GM19452 (cell line): ENCODE measurements at regions not wholly inside any gene's neighbourhood (a gene's known extent, or its start where the extent isn't known, plus 50 kb on each side); places are given as distances from the start of the nearest gene placed in this dataset.

Experiments
- ATAC-seq: cut with Tn5 transposase; IDR thresholded peaks from one replicate; pipeline ENCODE4 v1.9.1; 2021; ENCODE audit not compliant: unreplicated experiment

GRCh38 chr3:107264888-107265287 is 112.4 kb upstream of the CCDC54 start:
- no peak for ATAC-seq

- no peak for ATAC-seq
Observed at GRCh38 chr3:107265526-107265925, 111.7 kb upstream of the CCDC54 start.

- ATAC-seq = no peak
Observed at GRCh38 chr3:107268469-107268868, 108.8 kb upstream of the CCDC54 start.

GRCh38 chr3:107269136-107269535 is 108.1 kb upstream of the CCDC54 start:
- no peak for ATAC-seq

GRCh38 chr3:107271787-107272387 is 105.4 kb upstream of the CCDC54 start:
- peak; percentile 74 for ATAC-seq

- no peak for ATAC-seq
Observed at GRCh38 chr3:107272471-107272870, 104.8 kb upstream of the CCDC54 start.

GRCh38 chr3:107272885-107273284 is 104.4 kb upstream of the CCDC54 start:
- ATAC-seq = no peak

GRCh38 chr3:107273771-107274170 is 103.5 kb upstream of the CCDC54 start:
- ATAC-seq = no peak

GRCh38 chr3:107275511-107275910 is 101.7 kb upstream of the CCDC54 start:
- ATAC-seq = no peak

GRCh38 chr3:107283948-107284347 is 93.3 kb upstream of the CCDC54 start:
- ATAC-seq = no peak

GRCh38 chr3:107284612-107285011 is 92.6 kb upstream of the CCDC54 start:
- no peak for ATAC-seq

GRCh38 chr3:107285197-107285596 is 92.0 kb upstream of the CCDC54 start:
- no peak for ATAC-seq

GRCh38 chr3:107289354-107289753 is 87.9 kb upstream of the CCDC54 start:
- ATAC-seq = no peak

GRCh38 chr3:107294117-107294516 is 83.1 kb upstream of the CCDC54 start:
- ATAC-seq = no peak

- ATAC-seq = no peak
Observed at GRCh38 chr3:107297597-107297996, 79.6 kb upstream of the CCDC54 start.

- no peak for ATAC-seq
Observed at GRCh38 chr3:107307205-107307604, 70.0 kb upstream of the CCDC54 start.

GRCh38 chr3:107308716-107309115 is 68.5 kb upstream of the CCDC54 start:
- no peak for ATAC-seq

- no peak for ATAC-seq
Observed at GRCh38 chr3:107309312-107309711, 67.9 kb upstream of the CCDC54 start.

- ATAC-seq = no peak
Observed at GRCh38 chr3:107313711-107314110, 63.5 kb upstream of the CCDC54 start.

- ATAC-seq = no peak
Observed at GRCh38 chr3:107315141-107315540, 62.1 kb upstream of the CCDC54 start.

- no peak for ATAC-seq
Observed at GRCh38 chr3:107323723-107324122, 53.5 kb upstream of the CCDC54 start.

GRCh38 chr3:107325446-107325845 is 51.8 kb upstream of the CCDC54 start:
- no peak for ATAC-seq
